M059J (cell line): ENCODE measurements at regions not wholly inside any gene's neighbourhood (a gene's known extent, or its start where the extent isn't known, plus 50 kb on each side); places are given as distances from the start of the nearest gene placed in this dataset.

Experiments used
- DNase-seq: peaks from one replicate; pipeline ENCODE4 v3.0.0-alpha.2; 2012; ENCODE audit warnings: low read depth

DNA sequence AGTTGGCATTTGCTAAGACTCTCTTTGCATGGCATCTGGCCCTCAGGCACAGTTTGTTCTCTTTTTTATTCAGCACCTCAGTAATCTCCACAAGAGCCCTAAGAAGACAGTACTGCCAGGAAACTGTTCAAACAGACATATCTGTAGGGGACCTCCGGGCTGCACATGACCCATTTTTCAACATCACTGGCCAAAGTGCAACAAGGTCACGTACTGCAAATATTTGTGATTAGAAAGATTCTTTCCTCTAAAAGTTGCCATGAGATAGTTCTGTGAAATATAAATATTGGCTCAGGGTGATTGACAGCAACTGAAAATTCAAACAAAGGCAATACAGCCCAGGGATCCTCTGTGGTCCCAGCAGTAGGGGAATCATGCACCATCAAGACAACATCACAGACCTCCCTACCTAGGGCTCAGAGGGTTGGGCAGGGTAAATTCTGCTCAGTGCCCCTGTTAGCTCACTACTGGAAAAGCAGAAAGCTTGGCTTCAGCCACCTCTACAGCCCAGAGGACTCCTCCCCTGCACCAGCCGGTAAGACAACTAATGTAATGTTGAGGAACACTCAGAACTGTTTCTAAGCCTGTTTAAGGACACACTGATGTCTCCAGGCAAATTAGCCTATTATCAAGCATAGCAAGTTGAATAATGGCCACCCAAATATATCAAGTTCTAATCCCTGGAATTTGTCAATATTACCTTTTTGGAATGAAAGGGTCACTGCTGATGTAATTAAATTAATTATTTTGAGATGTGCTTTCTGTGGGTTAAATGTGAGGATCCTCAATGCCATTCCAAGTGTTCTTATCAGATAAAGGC is 117.4 kb upstream of the LPP start:
- no peak for DNase-seq

DNA sequence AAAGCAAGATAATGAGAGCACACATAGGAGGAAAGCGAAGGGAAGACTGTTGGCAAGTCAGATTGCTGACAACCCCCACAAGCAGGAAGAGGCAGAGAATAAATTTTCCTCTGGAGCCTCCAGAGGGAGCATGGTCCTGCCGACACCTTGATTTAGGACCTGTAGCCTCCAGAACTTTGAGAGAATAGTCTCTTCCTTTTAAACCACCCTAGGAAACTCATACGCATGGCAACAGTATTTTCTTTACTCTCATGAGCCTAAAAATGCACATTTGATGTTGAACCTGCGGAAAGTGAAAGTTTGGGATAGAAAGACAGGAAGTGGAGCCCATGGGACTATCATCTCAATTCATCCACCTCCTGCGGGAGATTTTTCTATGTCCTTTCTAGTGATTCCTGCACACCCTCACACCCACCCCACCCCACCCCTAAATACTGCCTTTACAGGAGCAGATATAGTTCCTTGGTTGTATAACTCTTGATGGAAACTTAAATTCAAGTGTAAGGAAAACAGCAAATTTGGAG is 116.7 kb upstream of the LPP start:
- peak; percentile 78 for DNase-seq

DNA sequence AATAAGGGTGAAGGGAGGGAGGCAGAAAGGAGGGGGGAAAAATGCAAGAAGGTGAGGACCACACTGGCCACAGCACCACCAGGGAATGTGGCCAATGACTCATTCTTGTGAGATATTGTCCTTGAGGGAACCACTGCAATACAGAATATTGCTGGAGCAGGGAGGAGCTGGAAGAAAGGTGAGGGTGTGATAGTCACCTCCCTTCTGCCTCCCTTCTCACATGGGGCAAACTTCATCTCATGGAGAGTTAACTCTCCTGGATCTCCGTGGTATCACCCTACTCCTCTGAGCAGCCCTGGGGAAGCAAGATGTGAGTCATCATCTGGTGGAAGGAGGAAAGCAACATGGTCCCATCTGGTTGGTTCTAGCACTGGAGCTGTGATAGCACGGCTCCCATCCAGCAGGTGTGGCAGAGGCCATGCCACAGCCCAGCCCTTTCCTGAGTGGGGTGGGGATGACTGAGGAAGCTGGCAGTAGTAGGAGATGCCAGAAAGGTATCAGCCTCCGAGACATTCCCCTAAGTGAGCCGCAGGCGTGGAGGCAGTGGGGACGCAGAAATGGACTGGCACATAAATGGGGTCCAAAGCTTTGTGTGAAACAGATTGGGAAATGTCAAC is 115.9 kb upstream of the LPP start:
- DNase-seq: peak; percentile 83

DNA sequence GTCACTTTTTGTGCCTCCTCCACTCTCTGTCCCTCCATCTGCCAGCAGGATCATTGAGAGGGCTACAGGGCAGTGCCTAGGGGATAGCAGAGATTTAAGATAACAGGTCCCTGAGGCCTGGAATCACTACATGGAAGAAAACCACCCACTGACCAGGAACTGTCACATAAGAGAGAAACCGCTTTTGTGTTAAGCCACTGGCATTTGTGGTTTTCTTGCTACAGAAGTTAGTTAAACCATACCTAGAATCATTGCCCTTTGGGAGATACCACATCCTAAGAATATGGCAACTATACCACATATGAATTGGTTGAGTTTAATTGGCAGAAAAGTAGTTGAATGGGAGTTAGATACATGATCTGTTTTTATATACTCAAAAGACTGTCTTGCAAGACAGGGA is 112.8 kb upstream of the LPP start:
- DNase-seq: peak; percentile 27

DNA sequence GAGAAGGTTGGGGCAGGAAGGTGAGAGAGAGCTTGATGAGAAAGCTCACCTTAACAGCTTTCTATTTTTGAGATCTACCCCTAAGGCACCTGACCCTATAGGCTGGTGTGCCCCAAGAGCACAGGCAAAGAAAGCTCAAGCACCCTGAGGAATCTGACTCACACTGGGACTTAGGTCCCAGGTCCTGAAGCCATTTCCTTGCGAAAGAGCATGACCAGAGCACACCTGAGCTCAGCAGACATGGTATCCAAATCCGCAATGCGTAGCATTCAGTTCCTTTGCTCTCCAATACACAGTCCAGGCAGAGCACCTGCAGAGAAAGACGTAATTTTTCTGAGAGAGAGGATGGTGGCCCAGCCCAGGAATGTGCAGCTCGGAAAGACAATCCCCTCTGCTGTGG is 112.1 kb upstream of the LPP start:
- no peak for DNase-seq

DNA sequence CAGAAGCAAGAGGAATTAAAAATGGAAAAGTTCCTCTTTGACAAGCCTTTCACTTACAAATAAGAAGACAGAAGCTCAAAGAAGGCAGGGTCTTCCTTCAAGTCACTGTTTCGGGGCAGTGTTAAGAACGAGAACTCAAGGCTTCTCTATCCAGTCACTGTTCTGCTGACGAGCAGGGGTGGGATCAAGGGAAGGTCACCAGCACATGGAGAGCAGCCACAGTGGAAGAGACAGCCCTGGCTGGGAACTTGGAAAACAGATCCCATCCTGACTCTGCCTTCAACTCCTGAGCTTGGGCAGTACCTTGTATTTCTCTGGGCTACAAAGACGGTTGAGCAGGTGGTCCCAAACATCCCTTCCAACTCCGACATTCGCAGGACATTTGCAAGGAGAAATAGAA is 111.5 kb upstream of the LPP start:
- DNase-seq: no peak

DNA sequence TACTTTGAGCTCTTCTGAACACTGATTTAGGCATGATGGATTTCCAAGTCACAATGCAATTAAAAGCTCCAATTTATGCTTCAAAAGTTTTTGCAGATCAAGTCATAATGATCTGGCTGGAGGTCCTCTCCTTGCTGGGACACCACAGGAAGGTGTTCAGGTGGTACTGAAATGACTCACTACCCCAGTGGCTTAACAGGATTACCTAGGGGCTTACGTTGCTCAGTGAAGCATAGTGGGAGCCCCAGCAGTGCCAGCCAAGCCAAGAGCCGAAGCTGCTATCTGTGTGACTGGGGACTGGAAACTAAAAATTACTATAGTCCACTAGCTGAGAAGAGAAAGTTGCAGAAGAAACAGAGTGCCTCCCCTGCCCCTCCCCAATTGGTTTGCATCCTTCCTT is 110.1 kb upstream of the LPP start:
- no peak for DNase-seq

DNA sequence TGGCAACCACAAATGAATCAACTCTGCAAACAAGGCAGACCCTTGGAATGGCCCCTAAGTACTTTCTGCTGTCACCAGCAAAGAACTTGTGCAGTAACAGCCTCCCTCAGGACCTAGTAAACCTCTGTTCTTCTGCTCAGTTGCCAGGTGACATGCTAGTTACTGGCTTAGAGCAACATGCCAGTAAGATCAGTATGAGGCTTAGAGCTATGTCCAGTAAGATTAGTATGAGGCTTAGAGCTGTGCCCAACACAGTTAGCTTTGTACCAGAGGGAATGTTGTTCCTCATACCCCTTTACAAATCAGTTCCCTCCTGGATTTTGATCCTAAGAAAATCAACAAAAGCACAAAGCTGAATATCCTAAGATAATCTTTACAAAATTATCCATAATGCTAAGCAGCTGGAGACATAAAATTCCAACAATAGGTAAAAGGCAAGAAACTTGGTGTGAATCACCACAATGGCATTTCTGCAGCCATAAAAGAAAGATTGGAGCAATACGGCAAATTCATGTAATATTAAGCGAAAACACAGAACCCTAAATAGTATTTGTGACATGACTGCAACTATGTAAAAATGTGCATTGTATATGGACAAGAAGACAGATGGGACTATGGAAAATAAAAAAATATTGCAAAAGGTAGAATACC is 107.3 kb upstream of the LPP start:
- DNase-seq: peak; percentile 34

DNA sequence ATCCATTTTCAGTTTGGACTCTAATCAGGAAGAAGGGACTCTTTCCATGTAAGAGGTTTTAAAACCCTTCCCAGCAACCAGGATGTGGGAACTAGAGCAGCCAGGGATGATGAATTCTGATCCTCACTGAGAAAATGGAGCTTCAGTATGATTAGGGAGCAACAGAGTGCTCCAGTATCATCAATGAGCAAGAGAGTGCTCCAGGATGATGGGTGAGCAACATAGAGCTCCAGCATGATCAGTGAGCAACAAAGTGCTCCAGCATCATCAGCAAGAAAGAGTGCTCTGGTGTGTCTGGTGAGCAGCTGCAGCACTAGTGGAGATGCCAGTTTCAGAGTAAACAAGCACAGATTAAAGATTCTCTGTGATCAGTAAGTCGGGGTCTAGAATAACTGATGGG is 106.4 kb upstream of the LPP start:
- DNase-seq: no peak

DNA sequence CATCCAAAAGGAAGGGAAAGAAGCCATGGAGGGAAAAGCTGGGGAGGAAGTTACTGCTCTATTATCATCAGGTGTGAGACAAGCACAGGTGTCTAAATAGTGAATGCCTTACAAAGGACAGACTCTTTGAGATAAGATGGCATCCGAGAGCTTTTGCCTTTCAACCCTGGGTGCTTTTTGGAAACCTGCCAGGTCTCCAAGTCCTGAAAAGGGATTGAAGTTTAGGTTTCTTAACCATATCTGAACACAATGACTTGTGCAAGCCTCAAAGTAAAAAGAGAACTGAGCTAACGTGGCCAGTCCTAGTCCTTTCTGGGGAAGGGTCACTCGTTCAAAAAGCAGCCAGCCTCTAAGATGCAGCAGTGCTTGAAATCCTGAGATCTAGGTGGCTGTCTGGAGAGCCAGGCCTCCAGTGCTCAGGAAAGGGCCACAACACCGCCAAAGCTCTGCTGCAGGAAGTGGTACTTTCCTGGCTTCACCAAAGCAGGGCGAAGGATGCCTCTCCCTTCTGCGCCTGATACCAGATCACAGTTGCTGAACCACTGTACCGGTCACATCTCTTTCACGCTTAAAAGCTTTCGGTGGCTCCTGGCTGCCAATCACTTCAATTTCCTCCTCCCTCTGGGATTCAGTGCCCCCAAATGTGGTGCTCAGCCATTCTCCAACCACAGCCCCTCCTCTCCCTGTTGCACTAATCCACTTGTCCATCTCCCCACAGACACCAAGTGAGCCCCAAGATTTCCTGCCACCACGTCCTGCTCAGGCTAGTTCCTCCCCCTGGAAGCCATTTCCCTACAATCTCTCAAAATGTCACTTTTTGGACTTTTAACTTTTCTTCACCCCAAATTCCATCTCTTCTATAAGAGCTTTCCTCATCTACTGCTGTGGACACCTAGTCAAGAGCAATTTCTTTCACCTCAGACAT is 104.1 kb upstream of the LPP start:
- no peak for DNase-seq

DNA sequence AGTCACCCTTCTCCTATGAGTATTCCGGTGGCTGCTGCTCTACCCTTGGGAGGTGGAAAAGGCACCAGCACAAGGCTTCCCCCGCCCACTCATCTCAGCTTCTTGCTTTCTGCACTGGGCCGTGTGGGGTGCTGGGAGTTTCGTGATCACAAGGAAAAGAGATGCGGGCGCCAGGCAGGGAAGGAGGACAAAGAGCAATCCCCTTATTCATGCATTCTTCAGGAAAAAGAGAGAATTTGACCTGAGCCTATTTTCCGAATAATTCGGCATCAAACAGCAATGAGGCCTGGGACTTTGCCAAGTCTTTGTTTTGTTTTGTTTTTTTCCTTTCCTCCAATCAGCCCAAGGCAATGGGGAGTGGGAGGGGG is 102.2 kb upstream of the LPP start:
- no peak for DNase-seq

DNA sequence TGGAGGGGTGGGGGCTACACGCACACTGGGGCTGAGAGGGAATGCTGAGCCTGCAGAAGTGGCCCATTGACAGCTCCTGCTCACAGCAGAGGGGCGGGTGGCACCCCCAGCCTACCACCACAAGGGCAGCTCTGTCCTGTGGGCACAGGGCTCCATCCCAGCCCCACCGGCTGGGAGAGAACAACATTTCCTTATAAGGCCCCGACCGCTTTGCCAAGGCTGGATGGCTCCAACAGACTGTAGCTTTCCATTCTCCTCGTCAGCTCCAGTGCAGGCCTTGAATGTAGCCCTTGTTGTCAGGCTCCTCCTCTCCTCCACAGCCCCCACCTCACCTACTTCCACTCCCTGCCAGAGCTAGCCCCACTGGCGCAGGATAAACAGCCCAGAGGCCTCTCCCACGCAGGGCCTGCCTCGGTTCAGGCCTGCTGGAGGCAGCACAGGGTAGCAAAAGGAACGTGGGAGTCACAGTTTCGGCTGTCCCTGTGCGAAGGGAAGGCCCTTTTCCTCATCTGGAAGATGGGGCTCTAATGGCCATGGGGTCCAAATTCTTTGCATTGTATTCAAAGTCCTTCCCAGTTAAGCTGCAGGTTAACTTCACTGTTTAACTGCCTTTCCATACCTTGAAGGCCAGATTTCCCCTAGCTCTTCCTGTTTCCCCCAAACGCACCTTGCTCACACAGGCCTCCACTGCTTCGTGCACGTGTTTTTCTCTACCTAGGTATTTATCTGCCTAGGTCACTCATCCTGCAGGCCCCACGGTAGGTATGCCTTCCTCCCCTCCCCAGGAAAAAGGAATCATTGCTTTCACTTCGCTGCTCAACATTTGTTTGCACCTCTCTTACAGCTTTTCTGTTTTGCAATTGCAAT is 101.6 kb upstream of the LPP start:
- no peak for DNase-seq

DNA sequence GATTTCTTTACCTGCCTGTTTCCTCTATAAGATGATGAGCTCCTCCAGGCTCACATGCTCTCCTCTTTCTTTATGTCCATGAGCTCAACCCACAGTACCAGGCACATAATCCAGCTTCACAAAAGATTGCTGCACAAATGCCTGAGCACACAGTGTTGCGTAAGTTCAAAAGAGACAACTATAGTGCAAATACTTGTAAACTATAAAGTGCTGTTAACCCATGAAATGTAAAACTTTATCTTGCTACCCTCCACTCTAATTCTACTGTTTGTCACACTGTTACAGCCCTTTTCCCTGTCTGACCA is 101.0 kb upstream of the LPP start:
- no peak for DNase-seq

DNA sequence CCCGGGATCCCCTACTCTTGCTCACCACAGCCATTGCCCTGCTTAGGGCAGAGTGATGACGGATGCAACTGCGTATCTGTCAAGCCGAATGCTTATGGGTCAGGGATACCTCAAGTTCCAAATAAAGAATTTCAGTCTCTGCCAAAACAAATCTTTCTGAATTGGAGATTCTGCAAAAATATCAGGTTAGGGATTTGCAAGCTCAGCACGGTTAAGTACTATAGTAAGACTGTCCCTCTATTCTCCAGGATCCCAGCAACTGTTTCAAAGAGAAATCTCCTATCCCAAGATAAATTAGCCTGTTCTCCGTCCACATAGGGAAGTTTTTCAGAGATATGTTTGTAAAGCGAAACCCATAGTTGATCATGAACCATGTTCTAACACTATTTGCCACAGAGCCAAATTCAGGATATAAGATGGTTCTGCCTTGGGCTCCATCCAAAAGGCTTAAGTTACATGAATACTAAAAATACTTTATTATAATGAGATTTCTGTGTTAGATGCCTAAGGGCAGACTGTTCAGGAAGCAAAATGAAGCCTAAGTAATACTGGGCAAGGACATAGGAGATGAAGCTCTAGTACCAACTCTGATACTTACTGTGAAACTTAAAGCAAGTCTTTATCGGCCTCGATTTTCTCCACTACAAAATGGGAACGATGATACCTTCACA is 100.1 kb upstream of the LPP start:
- DNase-seq: peak; percentile 25

DNA sequence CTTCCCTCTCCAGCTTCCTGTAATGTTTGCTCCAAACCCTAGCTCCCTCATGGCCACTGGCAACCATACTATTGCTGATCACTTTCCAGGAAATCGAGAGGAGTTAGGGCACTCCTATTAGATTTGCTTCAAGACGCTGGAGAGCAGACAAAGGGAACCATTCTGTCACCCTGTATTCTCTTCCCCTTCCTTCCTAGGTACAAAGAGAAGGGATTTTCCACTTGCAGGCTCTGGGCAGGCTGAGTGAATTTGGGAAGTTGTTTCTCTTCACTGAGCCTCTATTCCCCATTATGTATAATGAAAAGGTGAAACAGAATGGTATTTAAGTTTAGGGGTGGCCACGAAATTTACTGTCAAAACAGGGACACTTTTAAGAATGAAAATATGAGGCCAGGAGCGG is 99.4 kb upstream of the LPP start:
- no peak for DNase-seq

DNA sequence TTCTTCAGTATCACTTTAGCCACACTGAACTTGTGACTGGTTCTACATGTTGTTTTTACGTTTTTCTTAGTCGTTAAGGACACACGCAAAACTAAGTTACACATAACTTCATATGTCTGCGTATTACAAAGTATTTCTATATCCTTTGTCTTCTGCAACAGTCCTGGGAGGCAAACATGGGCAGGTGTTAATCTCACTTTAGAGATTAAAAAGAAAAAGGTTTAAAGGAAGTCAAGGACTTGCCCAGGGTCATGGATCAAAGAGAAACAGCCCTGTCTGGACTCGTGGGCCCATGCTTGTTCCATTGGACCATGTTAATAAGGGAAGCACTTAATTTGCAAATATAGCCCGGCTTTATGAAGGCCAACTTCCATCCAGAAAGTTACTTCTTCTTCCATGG is 98.6 kb upstream of the LPP start:
- no peak for DNase-seq

DNA sequence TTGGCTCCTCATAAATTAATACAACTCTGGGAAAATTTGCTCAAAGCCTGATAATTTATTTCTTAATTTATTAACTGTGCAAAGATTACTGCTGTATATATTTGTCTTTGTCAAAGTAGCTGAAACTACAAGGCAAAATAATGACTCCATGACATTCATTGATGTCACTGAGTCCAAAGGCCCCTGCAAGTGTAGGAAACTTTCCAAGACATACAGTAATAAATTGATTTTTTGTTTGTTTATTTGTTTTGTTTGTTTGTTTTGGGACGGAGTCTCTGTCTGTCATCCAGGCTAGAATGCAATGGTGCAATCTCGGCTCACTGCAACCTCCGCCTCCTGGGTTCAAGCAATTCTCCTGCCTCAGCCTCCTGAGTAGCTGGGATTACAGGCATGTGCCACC is 96.8 kb upstream of the LPP start:
- DNase-seq: no peak

DNA sequence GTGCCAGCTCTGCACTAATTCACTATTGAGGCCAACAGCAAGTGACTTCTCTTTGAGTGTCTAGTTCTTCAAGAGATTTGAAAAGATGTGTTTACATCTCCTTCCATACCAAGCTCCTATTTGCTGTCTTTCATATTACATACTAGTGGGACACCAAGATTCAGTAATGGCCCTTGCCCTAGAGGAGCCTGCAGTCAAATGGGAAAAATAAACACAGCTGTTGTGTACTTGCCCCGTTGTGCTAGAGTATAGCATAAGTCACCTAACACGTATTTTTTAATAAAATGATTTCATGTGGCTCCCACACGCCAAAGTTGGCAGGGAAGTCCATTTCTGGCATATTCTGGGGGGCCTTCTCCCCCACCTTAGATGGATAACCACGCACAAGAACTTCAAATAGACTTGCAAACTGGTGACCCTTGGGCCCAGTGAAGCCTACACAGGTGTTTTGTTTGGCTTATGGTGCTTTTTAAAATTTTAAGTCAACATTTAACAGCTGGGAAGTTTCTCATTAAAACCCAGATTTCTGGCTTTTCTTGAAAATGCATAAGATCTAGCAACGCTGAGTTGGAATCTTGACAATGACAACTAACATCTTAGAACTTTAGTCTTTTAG is 95.3 kb upstream of the LPP start:
- no peak for DNase-seq

DNA sequence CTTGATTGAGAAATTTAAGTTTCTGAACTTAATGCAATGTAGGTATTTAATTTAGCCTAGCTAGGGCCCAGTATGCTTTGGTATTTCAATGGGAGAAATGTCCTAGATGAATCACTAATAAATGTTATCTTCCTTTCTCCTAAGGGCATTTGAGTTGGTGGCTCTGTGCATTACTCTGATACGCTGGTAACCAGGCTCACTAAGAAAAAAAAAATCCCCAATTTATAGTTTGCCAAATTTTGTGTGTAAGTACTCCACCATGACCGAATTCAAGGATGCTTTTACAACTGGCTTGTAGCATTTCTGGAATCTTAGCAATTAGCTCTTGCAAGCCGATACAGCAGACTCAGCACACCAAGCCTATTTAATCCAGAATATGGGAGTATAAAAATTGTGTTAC is 94.6 kb upstream of the LPP start:
- peak; percentile 21 for DNase-seq

DNA sequence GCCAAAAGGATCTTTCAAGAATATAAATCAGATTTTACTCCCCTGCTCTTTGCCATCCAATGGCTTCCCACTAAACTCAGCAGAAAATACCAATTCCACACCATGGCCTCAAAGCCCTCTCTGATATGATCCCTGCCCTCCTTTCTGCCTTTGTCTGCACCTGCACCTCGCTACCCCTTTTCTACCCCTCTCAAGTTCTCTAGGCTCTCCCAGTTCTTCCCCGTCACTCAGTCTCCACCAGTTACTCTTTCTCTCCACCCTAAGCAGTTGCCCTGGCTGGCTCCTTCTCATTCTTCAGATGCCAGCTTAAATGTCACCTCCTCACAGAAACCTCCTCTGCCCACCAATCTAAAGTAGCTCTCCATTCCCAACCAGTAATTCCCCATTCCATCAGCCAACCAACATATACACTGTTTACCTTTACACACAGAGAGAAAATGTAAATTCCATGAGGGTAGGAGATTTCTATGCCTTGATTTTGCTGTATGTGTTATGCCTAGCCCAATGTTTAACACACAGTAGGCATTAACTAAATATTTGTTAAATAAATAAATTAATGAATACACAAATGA is 93.6 kb upstream of the LPP start:
- DNase-seq: no peak
